ENCODE measurements at regions not wholly inside any gene's neighbourhood (a gene's known extent, or its start where the extent isn't known, plus 50 kb on each side); places are given as distances from the start of the nearest gene placed in this dataset.

DNA sequence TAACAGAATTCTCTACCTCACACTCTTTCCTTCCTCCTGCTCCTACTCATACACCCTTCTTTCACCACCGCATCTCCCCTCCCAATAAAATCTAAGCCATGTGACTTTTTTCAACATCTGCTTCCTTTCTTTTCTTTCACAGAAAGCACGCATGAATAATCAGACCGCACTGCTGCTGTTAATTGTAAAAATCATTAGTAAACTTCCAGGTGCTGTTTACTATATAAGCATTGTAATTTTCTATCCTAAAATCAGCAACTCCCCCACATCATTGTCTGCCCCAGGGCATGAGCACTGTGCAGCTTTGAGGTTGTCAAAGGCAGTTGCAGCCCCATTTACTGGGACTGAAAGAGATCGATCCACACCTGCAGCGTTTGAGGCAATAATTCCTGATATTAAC, 782.6 kb upstream of the ID2 start:
- H3K36me3 Mint-ChIP-seq (ENCODE audit: low read depth) = no peaks in the 10 kb centered on the region
- no peaks in the 10 kb centered on the region for H3K9me3 Mint-ChIP-seq
- TF ChIP-seq, protein P1, sequence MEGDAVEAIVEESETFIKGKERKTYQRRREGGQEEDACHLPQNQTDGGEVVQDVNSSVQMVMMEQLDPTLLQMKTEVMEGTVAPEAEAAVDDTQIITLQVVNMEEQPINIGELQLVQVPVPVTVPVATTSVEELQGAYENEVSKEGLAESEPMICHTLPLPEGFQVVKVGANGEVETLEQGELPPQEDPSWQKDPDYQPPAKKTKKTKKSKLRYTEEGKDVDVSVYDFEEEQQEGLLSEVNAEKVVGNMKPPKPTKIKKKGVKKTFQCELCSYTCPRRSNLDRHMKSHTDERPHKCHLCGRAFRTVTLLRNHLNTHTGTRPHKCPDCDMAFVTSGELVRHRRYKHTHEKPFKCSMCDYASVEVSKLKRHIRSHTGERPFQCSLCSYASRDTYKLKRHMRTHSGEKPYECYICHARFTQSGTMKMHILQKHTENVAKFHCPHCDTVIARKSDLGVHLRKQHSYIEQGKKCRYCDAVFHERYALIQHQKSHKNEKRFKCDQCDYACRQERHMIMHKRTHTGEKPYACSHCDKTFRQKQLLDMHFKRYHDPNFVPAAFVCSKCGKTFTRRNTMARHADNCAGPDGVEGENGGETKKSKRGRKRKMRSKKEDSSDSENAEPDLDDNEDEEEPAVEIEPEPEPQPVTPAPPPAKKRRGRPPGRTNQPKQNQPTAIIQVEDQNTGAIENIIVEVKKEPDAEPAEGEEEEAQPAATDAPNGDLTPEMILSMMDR (IDR thresholded peaks at IDR 0.05; ENCODE audit: unreplicated experiment in 3 of 3) = no peak
- no peak overlapping the region for H3K27ac Mint-ChIP-seq
- no peaks in the 10 kb centered on the region for H3K4me1 Mint-ChIP-seq
- H3K27me3 Mint-ChIP-seq (ENCODE audit: low read depth) = peaks cover 24% of the 10 kb centered on the region
- no peak overlapping the region for H3K4me3 Mint-ChIP-seq

DNA sequence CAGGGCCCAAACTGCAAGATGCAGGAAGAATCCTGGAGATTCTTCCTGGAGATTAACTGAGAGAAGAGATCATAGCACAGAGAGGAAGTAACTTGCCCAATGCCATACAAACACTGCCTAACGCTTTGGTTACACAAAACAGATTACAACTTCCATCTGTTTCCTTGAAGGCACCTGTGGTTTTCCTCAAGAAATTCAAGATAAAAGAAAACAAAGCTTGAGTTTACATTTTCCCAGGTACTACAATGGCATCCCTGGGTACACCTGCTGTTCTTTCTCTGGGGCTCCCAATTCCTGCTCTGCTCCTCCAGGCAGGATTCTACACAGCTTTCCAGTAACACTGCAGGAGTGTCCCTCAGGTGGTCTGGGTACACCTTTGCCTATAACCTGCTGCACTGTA, 781.9 kb upstream of the ID2 start:
- TF ChIP-seq, protein P1 (IDR thresholded peaks at IDR 0.05; ENCODE audit: unreplicated experiment in 3 of 3) = no peak
- H3K9me3 Mint-ChIP-seq = no peaks in the 10 kb centered on the region
- no peak overlapping the region for H3K4me3 Mint-ChIP-seq
- no peaks in the 10 kb centered on the region for H3K36me3 Mint-ChIP-seq (ENCODE audit: low read depth)
- no peaks in the 10 kb centered on the region for H3K4me1 Mint-ChIP-seq
- H3K27me3 Mint-ChIP-seq (ENCODE audit: low read depth) = peaks cover 30% of the 10 kb centered on the region
- H3K27ac Mint-ChIP-seq = no peak overlapping the region

- Mint-ChIP-seq H3K27ac (no peak overlapping the region), H3K36me3 (ENCODE audit: low read depth) (no peaks in the 10 kb centered on the region), H3K9me3 (no peaks in the 10 kb centered on the region), H3K27me3 (ENCODE audit: low read depth) (peaks cover 32% of the 10 kb centered on the region), H3K4me1 (no peaks in the 10 kb centered on the region), H3K4me3 (no peak overlapping the region)
- TF ChIP-seq, protein P1 (IDR thresholded peaks at IDR 0.05; ENCODE audit: unreplicated experiment in 3 of 3) = no peak
Observed at GRCh38 chr2:7900593-7900992, 781.3 kb upstream of the ID2 start.

GRCh38 chr2:7902251-7902765, 779.5 kb upstream of the ID2 start:
- TF ChIP-seq, protein P1 (IDR thresholded peaks at IDR 0.05; ENCODE audit: unreplicated experiment in 3 of 3) = no peak
- Mint-ChIP-seq H3K27me3 (ENCODE audit: low read depth) (peaks cover 32% of the 10 kb centered on the region), H3K36me3 (ENCODE audit: low read depth) (no peaks in the 10 kb centered on the region), H3K4me1 (no peaks in the 10 kb centered on the region), H3K9me3 (no peaks in the 10 kb centered on the region), H3K4me3 (no peak overlapping the region), H3K27ac (no peak overlapping the region)

DNA sequence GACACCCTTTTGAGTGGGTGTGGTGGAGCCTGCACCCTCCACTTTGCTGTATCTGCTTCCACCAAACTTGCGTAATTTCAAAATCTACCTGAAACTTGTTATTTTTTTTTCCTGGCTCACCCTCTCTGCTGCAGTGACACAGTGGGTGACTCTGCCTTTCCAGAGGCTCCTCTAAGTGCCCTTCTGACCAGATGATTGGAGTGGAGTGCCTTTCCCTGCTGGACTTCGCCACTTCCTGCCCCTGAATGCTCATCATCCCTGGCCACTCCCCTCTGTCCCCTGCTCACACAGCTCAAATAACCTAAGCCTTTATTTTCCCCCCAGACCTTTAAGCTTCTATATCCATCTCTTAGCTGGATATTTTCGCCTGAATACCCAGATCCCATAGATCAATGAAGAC, 777.5 kb upstream of the ID2 start:
- Mint-ChIP-seq H3K27ac (no peak overlapping the region), H3K4me3 (no peak overlapping the region)
- TF ChIP-seq, protein P1 (IDR thresholded peaks at IDR 0.05; ENCODE audit: unreplicated experiment in 3 of 3) = no peak

GRCh38 chr2:7905756-7906155, 776.1 kb upstream of the ID2 start:
- no peak overlapping the region for H3K27ac Mint-ChIP-seq
- no peaks in the 10 kb centered on the region for H3K36me3 Mint-ChIP-seq (ENCODE audit: low read depth)
- TF ChIP-seq, protein P1 (IDR thresholded peaks at IDR 0.05; ENCODE audit: unreplicated experiment in 3 of 3) = no peak
- H3K27me3 Mint-ChIP-seq (ENCODE audit: low read depth) = peaks cover 43% of the 10 kb centered on the region
- H3K9me3 Mint-ChIP-seq = no peaks in the 10 kb centered on the region
- H3K4me3 Mint-ChIP-seq = no peak overlapping the region
- H3K4me1 Mint-ChIP-seq = no peaks in the 10 kb centered on the region

More for the DNA sequence above, 777.5 kb upstream of the ID2 start:
- H3K4me1 Mint-ChIP-seq = no peaks in the 10 kb centered on the region
- no peaks in the 10 kb centered on the region for H3K9me3 Mint-ChIP-seq
- H3K36me3 Mint-ChIP-seq (ENCODE audit: low read depth) = no peaks in the 10 kb centered on the region
- peaks cover 40% of the 10 kb centered on the region for H3K27me3 Mint-ChIP-seq (ENCODE audit: low read depth)

Data from nephron (organoid).